ENCODE measurements at regions not wholly inside any gene's neighbourhood (a gene's known extent, or its start where the extent isn't known, plus 50 kb on each side); places are given as distances from the start of the nearest gene placed in this dataset.

DNA sequence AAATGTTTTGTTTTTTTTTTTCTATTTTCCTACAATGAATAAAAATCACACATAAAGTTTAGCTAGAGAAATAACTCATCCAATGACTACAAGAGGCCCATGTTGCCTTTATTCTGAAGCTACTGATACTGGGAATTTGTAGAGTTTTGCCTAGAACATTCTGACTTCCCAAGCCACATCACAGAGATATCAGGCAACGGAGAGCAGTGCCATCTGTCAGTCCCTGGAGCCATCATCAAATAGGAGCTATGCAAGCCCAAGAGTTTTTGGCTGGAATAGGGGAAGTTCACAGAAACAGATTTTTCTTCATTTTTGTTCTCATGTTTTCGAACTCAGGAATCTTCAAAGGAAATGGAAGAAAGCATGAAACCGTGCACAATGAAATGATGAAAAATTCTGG is 896.6 kb downstream of the TLE1 start:
- no peak for ATAC-seq
- no peaks in the 10 kb centered on the region for H3K9me3 ChIP-seq
- peak in 1 of 4 donors; percentile 23 for DNase-seq
- H3K4me1 ChIP-seq, result peaks cover 0 to 6% of the 10 kb centered on the region in 2 donors
- TF ChIP-seq CTCF (IDR thresholded peaks at IDR 0.05), result no peak
- no peak overlapping the region for H3K4me3 ChIP-seq
- peak overlapping the region in 1 of 2 donors; percentile 33 for H3K27ac ChIP-seq
- intact Hi-C loops (cut with DNase I), result no loop called here
- H3K27me3 ChIP-seq, result no peaks in the 10 kb centered on the region
- H3K36me3 ChIP-seq, result no peaks in the 10 kb centered on the region

DNA sequence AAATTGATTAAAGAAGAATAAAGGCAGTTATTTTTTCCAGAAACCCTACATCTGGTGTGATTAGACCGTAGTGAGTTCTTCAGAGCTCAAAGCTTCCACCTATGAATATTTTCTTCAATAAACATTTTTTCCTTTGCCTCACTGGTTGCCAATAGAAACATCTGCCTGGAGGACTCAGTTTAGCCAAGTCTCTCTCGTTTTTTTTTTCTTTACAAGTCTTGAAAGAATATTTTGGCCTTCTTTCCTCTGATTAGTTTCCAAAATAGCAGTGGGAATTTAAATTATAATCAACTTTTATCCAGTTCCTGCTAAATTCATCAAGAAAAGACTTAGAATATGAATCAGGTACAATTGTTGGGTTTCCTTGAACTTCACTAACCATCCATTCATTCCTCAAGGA is 897.5 kb downstream of the TLE1 start:
- Histone ChIP-seq H3K27me3 (no peaks in the 10 kb centered on the region), H3K27ac (no peak overlapping the region), H3K4me3 (no peak overlapping the region), H3K36me3 (no peaks in the 10 kb centered on the region), H3K4me1 (peaks cover 0 to 6% of the 10 kb centered on the region in 2 donors), H3K9me3 (no peaks in the 10 kb centered on the region)
- intact Hi-C loops (cut with DNase I), result no loop called here
- no peak for ATAC-seq
- no peak for DNase-seq
- TF ChIP-seq CTCF (IDR thresholded peaks at IDR 0.05), result no peak

DNA sequence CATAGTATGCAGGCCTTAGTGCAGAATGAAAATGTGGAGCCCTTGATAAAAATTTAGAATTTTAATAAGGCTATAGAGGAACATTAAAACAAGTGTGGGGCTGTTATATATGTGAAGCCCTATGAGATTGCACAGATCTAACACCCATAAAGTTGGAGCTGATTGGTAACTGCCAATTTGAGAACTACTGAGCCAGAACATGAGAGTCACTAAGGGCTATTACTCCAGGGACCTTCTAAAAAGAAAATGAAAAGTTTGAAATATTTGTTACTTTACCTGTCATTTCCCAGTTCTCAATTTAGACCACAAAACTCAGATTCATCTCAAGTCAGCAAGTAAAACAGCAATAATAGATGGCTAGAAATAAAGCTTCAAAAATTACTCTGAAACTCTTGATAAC is 898.6 kb downstream of the TLE1 start:
- Histone ChIP-seq H3K9me3 (no peaks in the 10 kb centered on the region), H3K4me3 (no peak overlapping the region), H3K4me1 (peaks cover 0 to 6% of the 10 kb centered on the region in 2 donors), H3K36me3 (no peaks in the 10 kb centered on the region), H3K27me3 (no peaks in the 10 kb centered on the region), H3K27ac (no peak overlapping the region)
- DNase-seq (no peak), ATAC-seq (no peak)
- intact Hi-C loops (cut with DNase I), result no loop called here
- no peak for TF ChIP-seq CTCF (IDR thresholded peaks at IDR 0.05)

- Histone ChIP-seq H3K27ac (no peak overlapping the region), H3K4me1 (peaks cover 0 to 6% of the 10 kb centered on the region in 2 donors), H3K4me3 (no peak overlapping the region), H3K9me3 (no peaks in the 10 kb centered on the region), H3K36me3 (no peaks in the 10 kb centered on the region), H3K27me3 (no peaks in the 10 kb centered on the region)
- DNase-seq, result no peak
- intact Hi-C loops (cut with DNase I), result no loop called here
- ATAC-seq, result no peak
- no peak for TF ChIP-seq CTCF (IDR thresholded peaks at IDR 0.05)
Measured at GRCh38 chr9:80789831-80790230, 899.5 kb downstream of the TLE1 start.

GRCh38 chr9:80787636-80788035 is 901.7 kb downstream of the TLE1 start:
- DNase-seq (no peak), ATAC-seq (no peak)
- H3K9me3 ChIP-seq, result no peaks in the 10 kb centered on the region
- no peaks in the 10 kb centered on the region for H3K36me3 ChIP-seq
- TF ChIP-seq CTCF (IDR thresholded peaks at IDR 0.05), result no peak
- H3K4me1 ChIP-seq, result peaks cover 0 to 6% of the 10 kb centered on the region in 2 donors
- no peaks in the 10 kb centered on the region for H3K27me3 ChIP-seq
- H3K4me3 ChIP-seq, result no peak overlapping the region
- no peak overlapping the region for H3K27ac ChIP-seq
- intact Hi-C loops (cut with DNase I), result no loop called here

Measured in left lung (tissue), 4 donors.